ENCODE measurements at regions not wholly inside any gene's neighbourhood (a gene's known extent, or its start where the extent isn't known, plus 50 kb on each side); places are given as distances from the start of the nearest gene placed in this dataset.
A peak's percentile ranks its signal among the peaks of the same experiment; 100 is the strongest.

GRCh38 chr2:166725927-166726924, 162.1 kb upstream of the XIRP2 start:
- H2AFZ ChIP-seq, result no peak overlapping the region
- no peaks in the 10 kb centered on the region for H3K4me1 ChIP-seq (ENCODE audit: insufficient read depth)
- H3K36me3 ChIP-seq (replicated peaks; ENCODE audit: insufficient read depth, low read depth), result no peaks in the 10 kb centered on the region
- H3K9me3 ChIP-seq (ENCODE audit: low read depth), result no peaks in the 10 kb centered on the region
- H3K4me3 ChIP-seq, result no peak overlapping the region
- TF ChIP-seq EZH2phosphoT487 (IDR thresholded peaks at IDR 0.05; ENCODE audit: low read depth, severe bottlenecking, unreplicated experiment), result no peak
- TF ChIP-seq CTCF (IDR thresholded peaks at IDR 0.05; ENCODE audit: poor library complexity), result no peak
- TF ChIP-seq EZH2 (IDR thresholded peaks at IDR 0.05; ENCODE audit: borderline replicate concordance), result no peak
- no peaks in the 10 kb centered on the region for H3K9me2 ChIP-seq (replicated peaks; ENCODE audit: insufficient read depth)
- DNase-seq (ENCODE audit: low spot score), result no peak
- H3K4me2 ChIP-seq, result no peak overlapping the region
- H4K20me1 ChIP-seq (ENCODE audit: insufficient read depth, poor library complexity, severe bottlenecking), result no peaks in the 10 kb centered on the region
- H3K79me2 ChIP-seq, result no peaks in the 10 kb centered on the region
- H3K27ac ChIP-seq, result no peak overlapping the region
- no peaks in the 10 kb centered on the region for H3K27me3 ChIP-seq
- 66% methylated on average over 2 of the region's 2 CpGs for WGBS (ENCODE audit: low lambda C conversion rate, missing lambda C conversion rate)

GRCh38 chr2:166716968-166717367, 171.3 kb upstream of the XIRP2 start:
- no peak for TF ChIP-seq EZH2phosphoT487 (IDR thresholded peaks at IDR 0.05; ENCODE audit: low read depth, severe bottlenecking, unreplicated experiment)
- TF ChIP-seq CTCF (IDR thresholded peaks at IDR 0.05; ENCODE audit: poor library complexity), result no peak
- no peak for TF ChIP-seq EZH2 (IDR thresholded peaks at IDR 0.05; ENCODE audit: borderline replicate concordance)
- H3K9me3 ChIP-seq (ENCODE audit: low read depth), result no peaks in the 10 kb centered on the region
- H3K79me2 ChIP-seq, result no peaks in the 10 kb centered on the region
- H3K27me3 ChIP-seq, result no peaks in the 10 kb centered on the region
- no peak overlapping the region for H2AFZ ChIP-seq
- H4K20me1 ChIP-seq (ENCODE audit: insufficient read depth, poor library complexity, severe bottlenecking), result no peaks in the 10 kb centered on the region
- no peak overlapping the region for H3K4me3 ChIP-seq
- H3K36me3 ChIP-seq (replicated peaks; ENCODE audit: insufficient read depth, low read depth), result no peaks in the 10 kb centered on the region
- H3K27ac ChIP-seq, result no peak overlapping the region
- no peaks in the 10 kb centered on the region for H3K4me1 ChIP-seq (ENCODE audit: insufficient read depth)
- H3K4me2 ChIP-seq, result no peak overlapping the region
- no peak for DNase-seq (ENCODE audit: low spot score)
- H3K9me2 ChIP-seq (replicated peaks; ENCODE audit: insufficient read depth), result no peaks in the 10 kb centered on the region

- peak; percentile 8 for DNase-seq (ENCODE audit: low spot score)
- Histone ChIP-seq H3K9me3 (ENCODE audit: low read depth) (no peaks in the 10 kb centered on the region), H3K27me3 (no peaks in the 10 kb centered on the region), H3K36me3 (replicated peaks; ENCODE audit: insufficient read depth, low read depth) (no peaks in the 10 kb centered on the region), H3K79me2 (no peaks in the 10 kb centered on the region), H3K4me2 (no peak overlapping the region), H3K9me2 (replicated peaks; ENCODE audit: insufficient read depth) (no peaks in the 10 kb centered on the region), H4K20me1 (ENCODE audit: insufficient read depth, poor library complexity, severe bottlenecking) (no peaks in the 10 kb centered on the region), H3K4me1 (ENCODE audit: insufficient read depth) (no peaks in the 10 kb centered on the region), H2AFZ (no peak overlapping the region), H3K4me3 (no peak overlapping the region), H3K27ac (no peak overlapping the region)
- WGBS (ENCODE audit: low lambda C conversion rate, missing lambda C conversion rate), result 88% methylated on average over 2 of the region's 2 CpGs
- TF ChIP-seq CTCF (IDR thresholded peaks at IDR 0.05; ENCODE audit: poor library complexity) (peak; percentile 45), EZH2phosphoT487 (IDR thresholded peaks at IDR 0.05; ENCODE audit: low read depth, severe bottlenecking, unreplicated experiment) (no peak)
Measured at GRCh38 chr2:166700079-166700478, 188.2 kb upstream of the XIRP2 start.
